Endothelial cell of umbilical vein (primary cell): ENCODE measurements at regions not wholly inside any gene's neighbourhood (a gene's known extent, or its start where the extent isn't known, plus 50 kb on each side); places are given as distances from the start of the nearest gene placed in this dataset.
A peak's percentile ranks its signal among the peaks of the same experiment; 100 is the strongest.

Source experiments
- BruUV-seq: library from RNA; stranded (reverse); fragments of 400-500 nt; replicated peaks from 2 replicates; lab custom pipeline; 2021; lab: Mats Ljungman, UMichigan
- CTCF ChIA-PET: fragments of 300-600, 350-600 bp; sonication (Branson Sonifier 250); formaldehyde crosslinking; loops from one replicate; lab custom pipeline; 2021; ENCODE audit warnings: antibody characterized with exemption, inconsistent platforms; lab: Charles Lee
- POLR2A ChIA-PET: fragments of 300-600, 350-600 bp; sonication (Branson Sonifier 250); formaldehyde crosslinking; loops from one replicate; lab custom pipeline; 2021; ENCODE audit warnings: antibody characterized with exemption, inconsistent platforms; lab: Charles Lee
- DNase-seq: peaks from one replicate; pipeline ENCODE4 v3.0.0-alpha.2; 2011; ENCODE audit warnings: low read depth, low spot score
- FAIRE-seq: peaks from 2 replicates; lab custom pipeline; 2011; peaks lifted over from hg19 to GRCh38; lab: Jason Lieb, UNC
- H2AFZ ChIP-seq: 2 replicates; pipeline ENCODE4 v1.6.0; 2012; ENCODE audit warnings: low read depth, low read length, control low read depth, inconsistent platforms
- H3K27ac ChIP-seq: 2 replicates; pipeline ENCODE4 v1.5.1; 2011; ENCODE audit warnings: low read depth, mild to moderate bottlenecking, control low read depth, low read length, moderate library complexity; ENCODE audit not compliant: insufficient read depth
- H3K27me3 ChIP-seq, 2 experiments: 2 replicates each; pipeline versions ENCODE4 v1.6.0 to v1.6.1; 2011; ENCODE audit warnings: low read length in 2 of 2, mixed read lengths in 1 of 2; ENCODE audit not compliant: control insufficient read depth in 2 of 2, insufficient read depth in 2 of 2
- H3K36me3 ChIP-seq, 2 experiments: 2 replicates in 1 of 2; 3 replicates in 1 of 2; pipeline ENCODE4 v1.5.1; 2011; ENCODE audit warnings: low read length in 2 of 2, mild to moderate bottlenecking in 1 of 2, moderate library complexity in 1 of 2; ENCODE audit not compliant: control insufficient read depth in 2 of 2, insufficient read depth in 2 of 2; ENCODE audit errors: extremely low read depth in 1 of 2
- H3K4me1 ChIP-seq: 3 replicates; pipeline ENCODE4 v1.5.1; 2011; ENCODE audit warnings: mild to moderate bottlenecking, low read length; ENCODE audit not compliant: control insufficient read depth, insufficient read depth; ENCODE audit errors: extremely low read depth
- H3K4me2 ChIP-seq: 2 replicates; pipeline ENCODE4 v1.6.1; 2011; ENCODE audit warnings: low read length, control low read depth, mixed read lengths; ENCODE audit not compliant: insufficient read depth
- H3K4me3 ChIP-seq, 3 experiments: fragments of 200-600 bp in 1 of 3; sonication (generic), shearing (Covaris generic) in 1 of 3; replicated peaks in 1 of 3; 2 replicates each; pipeline ENCODE4 v1.5.1; 2011 to 2016; ENCODE audit warnings: control low read depth in 3 of 3, low read length in 3 of 3, mild to moderate bottlenecking in 2 of 3, inconsistent platforms in 1 of 3, low read depth in 1 of 3, moderate library complexity in 1 of 3; ENCODE audit not compliant: insufficient read depth in 1 of 3
- H3K79me2 ChIP-seq: 2 replicates; pipeline ENCODE4 v1.6.0; 2012; ENCODE audit warnings: low read length, inconsistent platforms; ENCODE audit not compliant: control insufficient read depth, insufficient read depth
- H3K9ac ChIP-seq: replicated peaks from 2 replicates; pipeline ENCODE3; 2011; ENCODE audit warnings: low read length, control low read depth; ENCODE audit not compliant: insufficient read depth; ENCODE audit errors: extremely low read depth
- H3K9me1 ChIP-seq: replicated peaks from 3 replicates; pipeline ENCODE4 v1.6.0; 2011; ENCODE audit warnings: mild to moderate bottlenecking, low read length; ENCODE audit not compliant: control insufficient read depth, insufficient read depth; ENCODE audit errors: extremely low read depth
- H3K9me3 ChIP-seq: replicated peaks from 2 replicates; pipeline ENCODE4 v1.5.1; 2012; ENCODE audit warnings: low read length, inconsistent platforms; ENCODE audit not compliant: control insufficient read depth, insufficient read depth
- H4K20me1 ChIP-seq: replicated peaks from 2 replicates; pipeline ENCODE3; 2011; ENCODE audit warnings: mild to moderate bottlenecking, low read length; ENCODE audit not compliant: control insufficient read depth, insufficient read depth; ENCODE audit errors: extremely low read depth
- EZH2 ChIP-seq: IDR thresholded peaks from 2 replicates; pipeline ENCODE4 v1.6.1; 2012; ENCODE audit warnings: borderline replicate concordance, low read depth, mild to moderate bottlenecking, moderate library complexity, low read length, inconsistent platforms; ENCODE audit not compliant: severe bottlenecking
- FOS ChIP-seq: IDR thresholded peaks from 2 replicates; pipeline ENCODE4 v1.6.1; 2011; ENCODE audit warnings: mild to moderate bottlenecking, low read length, moderate library complexity, borderline replicate concordance; ENCODE audit not compliant: insufficient read depth
- GATA2 ChIP-seq: IDR thresholded peaks from 2 replicates; pipeline ENCODE4 v1.7.0; 2011; ENCODE audit warnings: low read depth, mild to moderate bottlenecking, moderate library complexity, mixed read lengths, low read length; ENCODE audit not compliant: insufficient read length, insufficient read depth
- JUN ChIP-seq: IDR thresholded peaks from 2 replicates; pipeline ENCODE4 v1.6.1; 2011; ENCODE audit warnings: borderline replicate concordance, low read depth; ENCODE audit not compliant: insufficient read length, insufficient read depth
- MYC ChIP-seq: IDR thresholded peaks from one replicate; pipeline ENCODE4 v1.6.1; 2011; ENCODE audit warnings: mild to moderate bottlenecking, low read depth, low read length
- POLR2A ChIP-seq: IDR thresholded peaks from 2 replicates; pipeline ENCODE4 v1.6.1; 2012; ENCODE audit warnings: low read depth, mild to moderate bottlenecking, control low read depth, low read length
- POLR2AphosphoS5 ChIP-seq: IDR thresholded peaks from 2 replicates; pipeline ENCODE4 v1.6.1; 2012; ENCODE audit warnings: low read depth, mild to moderate bottlenecking, control low read depth, low read length, moderate library complexity; ENCODE audit not compliant: insufficient read depth
- dilution Hi-C: fragments of 300-500 bp; cut with MboI; formaldehyde crosslinking; loops from one replicate; pipeline ENCODE4 v1.15.0; 2019; ENCODE audit warnings: low sequenced_read_pairs; ENCODE audit not compliant: extremely low pct_ligation_motif_present
- intact Hi-C: fragments of 100-400 bp; cut with micrococcal nuclease; formaldehyde crosslinking; loops from one replicate; pipeline ENCODE4 v1.10.0; 2022
- TF ChIP-seq, protein P1 (sequence below): IDR thresholded peaks from 2 replicates; pipeline ENCODE4 v1.6.1; 2011; ENCODE audit not compliant: insufficient read depth, insufficient read length
- TF ChIP-seq, protein P2 (sequence below), 2 donors: IDR thresholded peaks; 1 replicate in 1 of 2; 2 replicates in 1 of 2; pipeline ENCODE4 v1.5.1; 2011; ENCODE audit warnings: low read length in 2 of 2, mild to moderate bottlenecking in 2 of 2, moderate library complexity in 2 of 2, control low read depth in 1 of 2, inconsistent platforms in 1 of 2, low read depth in 1 of 2; ENCODE audit not compliant: insufficient read depth in 1 of 2; ENCODE audit errors: extremely low read depth in 1 of 2

DNA sequence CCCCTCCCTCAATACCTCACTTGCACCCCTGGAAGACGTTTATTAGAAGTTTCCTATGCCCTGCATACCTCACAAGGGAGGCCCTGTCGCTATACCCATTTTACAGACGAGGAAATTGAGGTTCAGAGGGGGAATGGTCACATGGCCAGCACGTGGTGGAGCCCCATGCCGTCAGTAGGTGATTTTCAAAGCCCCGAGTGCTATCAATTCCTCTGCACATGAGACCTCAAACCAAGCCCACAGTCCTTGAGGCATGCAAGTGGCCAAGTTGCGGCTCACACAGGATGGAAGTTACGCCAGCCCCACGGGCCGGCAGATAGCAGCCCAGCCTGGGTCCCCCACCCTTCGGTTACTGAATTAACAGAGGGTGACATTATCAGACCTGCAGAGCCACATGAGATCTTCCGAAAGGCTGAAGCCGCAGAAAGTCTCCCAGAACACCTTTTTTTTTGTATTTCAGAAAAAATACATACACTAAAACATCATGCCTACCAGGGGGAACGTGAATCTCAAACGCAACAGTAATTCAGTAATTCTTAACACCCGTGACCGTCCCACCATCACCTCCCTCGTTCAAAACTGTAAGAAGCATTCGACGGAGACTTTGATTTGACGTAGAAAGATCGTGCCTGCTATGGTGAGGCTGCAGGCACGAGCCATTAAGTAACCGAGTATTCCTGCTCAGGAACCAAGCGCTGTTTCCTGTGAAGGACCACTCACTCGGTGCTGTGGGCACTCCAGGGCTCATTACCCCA lies 129.0 kb downstream of the RFLNA start:
- Histone ChIP-seq H3K4me2 (peak overlapping the region; percentile 9), H3K36me3 (peaks cover 2 to 19% of the 10 kb centered on the region in 2 experiments), H3K27ac (peak overlapping the region; percentile 98), H3K4me1 (peaks cover 39% of the 10 kb centered on the region), H3K79me2 (no peaks in the 10 kb centered on the region), H2AFZ (no peak overlapping the region), H4K20me1 (no peaks in the 10 kb centered on the region), H3K9ac (peak overlapping the region; percentile 88), H3K27me3 (no peaks in the 10 kb centered on the region), H3K4me3 (no peak overlapping the region), H3K9me3 (no peaks in the 10 kb centered on the region), H3K9me1 (no peaks in the 10 kb centered on the region)
- ChIA-PET CTCF (interaction anchor here (1.7 kb wide), 1 partner anchor 44 kb away, joined by 4 read pairs; no protein-coding TSS in a partner anchor), POLR2A (no interaction called here)
- dilution Hi-C loops, result no loop called here
- FAIRE-seq (no peak), DNase-seq (no peak)
- BruUV-seq, result TSS peak; percentile 43
- intact Hi-C loops, result loop anchor here (1.0 to 2.0 kb wide), 6 partner anchors 17 to 343 kb away; no protein-coding TSS in a partner anchor
- TF ChIP-seq, protein P1, sequence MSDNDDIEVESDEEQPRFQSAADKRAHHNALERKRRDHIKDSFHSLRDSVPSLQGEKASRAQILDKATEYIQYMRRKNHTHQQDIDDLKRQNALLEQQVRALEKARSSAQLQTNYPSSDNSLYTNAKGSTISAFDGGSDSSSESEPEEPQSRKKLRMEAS, result no peak
- TF ChIP-seq JUN (no peak), FOS (no peak), POLR2A (no peak), GATA2 (no peak), POLR2AphosphoS5 (no peak), EZH2 (no peak), MYC (no peak)
- TF ChIP-seq, protein P2, sequence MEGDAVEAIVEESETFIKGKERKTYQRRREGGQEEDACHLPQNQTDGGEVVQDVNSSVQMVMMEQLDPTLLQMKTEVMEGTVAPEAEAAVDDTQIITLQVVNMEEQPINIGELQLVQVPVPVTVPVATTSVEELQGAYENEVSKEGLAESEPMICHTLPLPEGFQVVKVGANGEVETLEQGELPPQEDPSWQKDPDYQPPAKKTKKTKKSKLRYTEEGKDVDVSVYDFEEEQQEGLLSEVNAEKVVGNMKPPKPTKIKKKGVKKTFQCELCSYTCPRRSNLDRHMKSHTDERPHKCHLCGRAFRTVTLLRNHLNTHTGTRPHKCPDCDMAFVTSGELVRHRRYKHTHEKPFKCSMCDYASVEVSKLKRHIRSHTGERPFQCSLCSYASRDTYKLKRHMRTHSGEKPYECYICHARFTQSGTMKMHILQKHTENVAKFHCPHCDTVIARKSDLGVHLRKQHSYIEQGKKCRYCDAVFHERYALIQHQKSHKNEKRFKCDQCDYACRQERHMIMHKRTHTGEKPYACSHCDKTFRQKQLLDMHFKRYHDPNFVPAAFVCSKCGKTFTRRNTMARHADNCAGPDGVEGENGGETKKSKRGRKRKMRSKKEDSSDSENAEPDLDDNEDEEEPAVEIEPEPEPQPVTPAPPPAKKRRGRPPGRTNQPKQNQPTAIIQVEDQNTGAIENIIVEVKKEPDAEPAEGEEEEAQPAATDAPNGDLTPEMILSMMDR (IDR thresholded peaks at IDR 0.05; ENCODE audit: extremely low read depth in 1 of 2, insufficient read depth in 1 of 2, low read depth in 1 of 2, low read length in 2 of 2), result no peak
